ENCODE measurements at regions not wholly inside any gene's neighbourhood (a gene's known extent, or its start where the extent isn't known, plus 50 kb on each side); places are given as distances from the start of the nearest gene placed in this dataset.
A peak's percentile ranks its signal among the peaks of the same experiment; 100 is the strongest.

DNA sequence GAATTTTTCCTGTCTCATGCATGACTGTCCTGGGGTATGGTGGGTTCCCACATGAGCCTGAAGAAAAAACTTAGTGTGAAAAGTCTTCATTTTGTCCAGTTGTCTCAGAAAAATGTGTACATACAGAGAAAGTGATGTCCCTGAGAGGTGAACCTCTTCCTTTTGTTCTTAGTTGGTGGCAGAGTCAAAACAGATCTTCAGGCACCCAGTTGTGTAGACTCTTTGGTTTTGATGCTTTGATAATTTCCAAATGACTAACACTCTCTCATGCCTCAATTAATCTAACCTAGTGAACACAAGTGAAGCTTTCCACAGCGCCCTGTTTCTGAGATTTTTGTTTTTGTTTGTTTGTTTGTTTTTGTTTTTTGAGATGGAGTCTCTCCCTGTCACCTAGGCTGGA lies 273.5 kb downstream of the PIK3C3 start:
- Mint-ChIP-seq H3K27me3 (ENCODE audit: low read depth, poor library complexity) (peaks cover 3% of the 10 kb centered on the region), H3K4me1 (peaks cover 20% of the 10 kb centered on the region), H3K9me3 (peaks cover 5% of the 10 kb centered on the region), H3K36me3 (ENCODE audit: low read depth) (no peaks in the 10 kb centered on the region), H3K27ac (peak overlapping the region; percentile 80), H3K4me3 (no peak overlapping the region)
- DNase-seq = no peak
- TF ChIP-seq, protein P1, sequence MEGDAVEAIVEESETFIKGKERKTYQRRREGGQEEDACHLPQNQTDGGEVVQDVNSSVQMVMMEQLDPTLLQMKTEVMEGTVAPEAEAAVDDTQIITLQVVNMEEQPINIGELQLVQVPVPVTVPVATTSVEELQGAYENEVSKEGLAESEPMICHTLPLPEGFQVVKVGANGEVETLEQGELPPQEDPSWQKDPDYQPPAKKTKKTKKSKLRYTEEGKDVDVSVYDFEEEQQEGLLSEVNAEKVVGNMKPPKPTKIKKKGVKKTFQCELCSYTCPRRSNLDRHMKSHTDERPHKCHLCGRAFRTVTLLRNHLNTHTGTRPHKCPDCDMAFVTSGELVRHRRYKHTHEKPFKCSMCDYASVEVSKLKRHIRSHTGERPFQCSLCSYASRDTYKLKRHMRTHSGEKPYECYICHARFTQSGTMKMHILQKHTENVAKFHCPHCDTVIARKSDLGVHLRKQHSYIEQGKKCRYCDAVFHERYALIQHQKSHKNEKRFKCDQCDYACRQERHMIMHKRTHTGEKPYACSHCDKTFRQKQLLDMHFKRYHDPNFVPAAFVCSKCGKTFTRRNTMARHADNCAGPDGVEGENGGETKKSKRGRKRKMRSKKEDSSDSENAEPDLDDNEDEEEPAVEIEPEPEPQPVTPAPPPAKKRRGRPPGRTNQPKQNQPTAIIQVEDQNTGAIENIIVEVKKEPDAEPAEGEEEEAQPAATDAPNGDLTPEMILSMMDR (IDR thresholded peaks at IDR 0.05) = no peak

DNA sequence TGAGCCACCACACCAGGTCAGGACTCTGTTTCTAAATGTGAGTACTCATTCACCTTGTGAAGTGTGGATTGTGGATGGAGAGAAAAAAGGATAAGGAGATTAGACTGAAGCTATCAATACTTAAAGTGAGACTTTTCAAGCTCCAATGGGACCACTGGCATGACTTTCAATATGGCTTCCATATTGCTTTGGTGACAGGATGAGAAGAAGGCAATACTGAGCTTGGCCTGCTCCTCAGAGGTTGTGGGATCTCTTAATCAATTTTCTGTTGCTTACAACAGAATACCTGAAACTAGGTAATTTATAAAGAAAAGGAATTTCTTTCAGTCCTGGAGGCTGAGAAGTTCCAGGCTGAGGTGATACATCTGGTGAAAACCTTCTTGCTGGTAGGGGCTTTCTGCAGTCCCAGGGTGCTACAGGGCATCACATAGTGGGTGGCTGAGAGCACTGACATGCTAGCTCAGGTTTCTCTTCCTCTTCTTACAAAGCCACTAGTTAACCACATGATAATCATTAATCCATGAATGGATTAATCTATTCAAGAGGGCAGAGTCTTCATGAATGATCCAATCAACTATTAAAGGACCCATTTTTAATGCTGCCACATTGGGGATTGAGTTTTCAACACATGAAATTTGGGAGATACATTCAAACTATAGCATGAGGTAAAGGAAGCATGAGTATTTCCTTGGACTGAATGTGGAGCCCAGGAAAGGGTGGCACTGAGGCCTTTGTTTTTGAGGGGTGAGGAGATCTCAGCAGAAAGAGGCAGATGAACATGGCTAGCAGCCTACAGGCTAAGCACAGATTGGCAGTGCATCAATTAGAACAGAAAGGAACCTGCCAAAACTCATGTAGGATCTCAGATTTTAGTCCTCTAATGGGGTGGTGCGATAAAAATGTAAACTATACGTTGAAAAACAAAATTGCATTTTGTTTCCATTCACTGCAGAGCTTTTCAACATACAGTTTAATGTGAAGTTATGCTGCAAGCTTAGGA lies 274.5 kb downstream of the PIK3C3 start:
- Mint-ChIP-seq H3K27me3 (ENCODE audit: low read depth, poor library complexity) (peaks cover 3% of the 10 kb centered on the region), H3K27ac (peak overlapping the region; percentile 11), H3K36me3 (ENCODE audit: low read depth) (no peaks in the 10 kb centered on the region), H3K4me1 (peaks cover 20% of the 10 kb centered on the region), H3K4me3 (no peak overlapping the region), H3K9me3 (no peaks in the 10 kb centered on the region)
- DNase-seq = no peak
- TF ChIP-seq, protein P1 (IDR thresholded peaks at IDR 0.05) = no peak

DNA sequence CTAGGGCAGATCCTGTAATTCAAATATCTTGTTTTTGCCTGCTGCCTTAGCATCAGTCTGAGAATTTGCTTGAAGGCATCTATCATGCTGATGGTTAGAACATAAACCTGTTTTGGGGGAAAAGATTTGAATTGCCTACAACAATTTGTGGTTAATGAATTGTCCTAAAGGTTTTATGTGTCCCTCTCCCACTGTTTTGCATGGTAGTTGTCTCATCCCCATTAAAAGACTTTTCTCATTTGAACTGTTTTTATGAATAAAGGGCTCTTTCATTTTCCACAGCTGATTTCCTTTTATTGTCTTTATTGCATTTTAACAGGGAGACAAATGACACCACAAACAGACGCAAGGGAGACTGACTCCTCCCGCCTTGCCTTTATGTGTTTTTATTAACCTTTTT lies 275.6 kb downstream of the PIK3C3 start:
- TF ChIP-seq, protein P1 (IDR thresholded peaks at IDR 0.05) = no peak
- DNase-seq = no peak
- Mint-ChIP-seq H3K9me3 (no peaks in the 10 kb centered on the region), H3K4me3 (no peak overlapping the region), H3K36me3 (ENCODE audit: low read depth) (no peaks in the 10 kb centered on the region), H3K27me3 (ENCODE audit: low read depth, poor library complexity) (peaks cover 3% of the 10 kb centered on the region), H3K27ac (peak overlapping the region; percentile 77), H3K4me1 (peaks cover 20% of the 10 kb centered on the region)

DNA sequence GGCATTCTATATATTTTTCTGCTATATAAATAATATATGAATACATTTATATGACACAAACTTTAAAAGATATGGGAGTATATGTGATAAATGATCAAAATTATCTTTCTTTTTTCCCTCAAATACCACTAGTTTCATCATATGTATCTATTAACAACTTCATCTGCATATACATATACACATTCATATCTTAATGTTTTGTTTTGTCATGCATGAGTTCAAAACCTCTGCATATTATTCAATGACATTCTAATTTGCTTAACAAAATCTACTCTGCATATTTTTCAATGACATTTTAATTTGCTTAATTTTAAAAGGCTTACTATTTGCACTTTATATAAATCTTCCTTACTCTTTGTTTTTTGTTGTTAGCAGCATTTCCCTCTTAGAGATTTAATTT lies 276.2 kb downstream of the PIK3C3 start:
- Mint-ChIP-seq H3K4me1 (peaks cover 20% of the 10 kb centered on the region), H3K36me3 (ENCODE audit: low read depth) (no peaks in the 10 kb centered on the region), H3K27ac (no peak overlapping the region), H3K9me3 (no peaks in the 10 kb centered on the region), H3K27me3 (ENCODE audit: low read depth, poor library complexity) (peaks cover 3% of the 10 kb centered on the region), H3K4me3 (no peak overlapping the region)
- no peak for DNase-seq
- TF ChIP-seq, protein P1 (IDR thresholded peaks at IDR 0.05) = no peak

DNA sequence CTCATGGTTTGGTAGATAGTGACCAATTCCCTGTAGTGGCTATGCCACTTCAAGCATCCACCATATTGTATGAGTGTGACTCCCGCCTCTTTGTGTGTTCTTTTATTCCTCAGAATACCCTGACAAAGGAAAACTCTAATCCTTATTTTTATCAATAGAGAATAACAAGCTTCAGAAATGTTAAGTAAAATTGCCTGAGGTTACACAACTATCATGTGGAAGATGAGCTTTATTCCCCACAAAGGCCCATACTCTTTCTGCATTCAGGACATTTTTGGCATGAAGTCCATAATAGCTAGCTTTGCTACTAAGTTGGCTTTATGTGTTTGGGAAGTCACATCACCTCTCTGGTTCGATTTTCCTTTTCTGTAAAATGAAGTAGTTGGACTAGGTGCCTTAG lies 276.8 kb downstream of the PIK3C3 start:
- H3K4me3 Mint-ChIP-seq = no peak overlapping the region
- DNase-seq = no peak
- H3K36me3 Mint-ChIP-seq (ENCODE audit: low read depth) = no peaks in the 10 kb centered on the region
- no peaks in the 10 kb centered on the region for H3K9me3 Mint-ChIP-seq
- TF ChIP-seq, protein P1 (IDR thresholded peaks at IDR 0.05) = no peak
- peaks cover 3% of the 10 kb centered on the region for H3K27me3 Mint-ChIP-seq (ENCODE audit: low read depth, poor library complexity)
- H3K27ac Mint-ChIP-seq = no peak overlapping the region
- H3K4me1 Mint-ChIP-seq = peaks cover 20% of the 10 kb centered on the region
